ENCODE measurements at regions not wholly inside any gene's neighbourhood (a gene's known extent, or its start where the extent isn't known, plus 50 kb on each side); places are given as distances from the start of the nearest gene placed in this dataset.

DNA sequence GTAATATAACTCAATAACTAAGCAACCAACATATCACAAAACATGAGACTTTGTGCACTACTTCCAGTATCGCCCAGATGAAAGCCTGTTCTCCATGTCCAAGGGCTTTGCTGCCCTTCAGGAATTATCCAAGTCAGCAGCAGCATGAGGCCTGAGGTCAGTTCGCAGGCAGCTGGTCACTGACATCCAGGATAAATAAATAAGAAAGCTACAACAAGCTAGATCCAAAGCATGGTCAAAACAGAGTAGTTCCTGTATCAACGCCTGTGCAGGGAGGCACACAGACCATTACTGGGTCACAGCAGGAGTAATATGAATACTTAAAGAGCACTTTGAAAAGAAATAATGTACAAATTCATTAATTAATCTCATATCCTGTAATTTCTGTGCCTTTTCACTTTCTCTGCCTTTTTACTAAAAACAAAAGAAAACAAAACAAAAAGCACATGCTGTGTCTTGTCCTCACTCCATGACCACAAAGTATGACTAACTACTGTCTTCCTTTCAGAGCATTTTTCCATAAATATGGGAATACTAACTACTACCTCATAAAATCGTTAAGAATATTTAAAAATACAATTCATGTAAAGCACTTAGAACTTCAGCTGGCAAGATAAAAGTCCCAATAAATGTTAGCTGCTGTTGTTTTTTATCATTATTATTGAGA, 374.9 kb upstream of the IRAK1BP1 start:
- ATAC-seq (no peak), DNase-seq (no peak), FAIRE-seq (no peak)
- no peak overlapping the region for H3K27ac ChIP-seq
- no peaks in the 10 kb centered on the region for H3K9me3 ChIP-seq
- no peak overlapping the region for H3K4me3 ChIP-seq
- no peaks in the 10 kb centered on the region for H3K4me1 ChIP-seq
- H3K36me3 ChIP-seq: no peaks in the 10 kb centered on the region
- no peaks in the 10 kb centered on the region for H3K27me3 ChIP-seq
- intact Hi-C loops (cut with DNase I): no loop called here
- 54 to 58% methylated on average over 4 of the region's 4 CpGs for WGBS, 2 donors
- TF ChIP-seq, protein P1, sequence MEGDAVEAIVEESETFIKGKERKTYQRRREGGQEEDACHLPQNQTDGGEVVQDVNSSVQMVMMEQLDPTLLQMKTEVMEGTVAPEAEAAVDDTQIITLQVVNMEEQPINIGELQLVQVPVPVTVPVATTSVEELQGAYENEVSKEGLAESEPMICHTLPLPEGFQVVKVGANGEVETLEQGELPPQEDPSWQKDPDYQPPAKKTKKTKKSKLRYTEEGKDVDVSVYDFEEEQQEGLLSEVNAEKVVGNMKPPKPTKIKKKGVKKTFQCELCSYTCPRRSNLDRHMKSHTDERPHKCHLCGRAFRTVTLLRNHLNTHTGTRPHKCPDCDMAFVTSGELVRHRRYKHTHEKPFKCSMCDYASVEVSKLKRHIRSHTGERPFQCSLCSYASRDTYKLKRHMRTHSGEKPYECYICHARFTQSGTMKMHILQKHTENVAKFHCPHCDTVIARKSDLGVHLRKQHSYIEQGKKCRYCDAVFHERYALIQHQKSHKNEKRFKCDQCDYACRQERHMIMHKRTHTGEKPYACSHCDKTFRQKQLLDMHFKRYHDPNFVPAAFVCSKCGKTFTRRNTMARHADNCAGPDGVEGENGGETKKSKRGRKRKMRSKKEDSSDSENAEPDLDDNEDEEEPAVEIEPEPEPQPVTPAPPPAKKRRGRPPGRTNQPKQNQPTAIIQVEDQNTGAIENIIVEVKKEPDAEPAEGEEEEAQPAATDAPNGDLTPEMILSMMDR (IDR thresholded peaks at IDR 0.05): no peak

DNA sequence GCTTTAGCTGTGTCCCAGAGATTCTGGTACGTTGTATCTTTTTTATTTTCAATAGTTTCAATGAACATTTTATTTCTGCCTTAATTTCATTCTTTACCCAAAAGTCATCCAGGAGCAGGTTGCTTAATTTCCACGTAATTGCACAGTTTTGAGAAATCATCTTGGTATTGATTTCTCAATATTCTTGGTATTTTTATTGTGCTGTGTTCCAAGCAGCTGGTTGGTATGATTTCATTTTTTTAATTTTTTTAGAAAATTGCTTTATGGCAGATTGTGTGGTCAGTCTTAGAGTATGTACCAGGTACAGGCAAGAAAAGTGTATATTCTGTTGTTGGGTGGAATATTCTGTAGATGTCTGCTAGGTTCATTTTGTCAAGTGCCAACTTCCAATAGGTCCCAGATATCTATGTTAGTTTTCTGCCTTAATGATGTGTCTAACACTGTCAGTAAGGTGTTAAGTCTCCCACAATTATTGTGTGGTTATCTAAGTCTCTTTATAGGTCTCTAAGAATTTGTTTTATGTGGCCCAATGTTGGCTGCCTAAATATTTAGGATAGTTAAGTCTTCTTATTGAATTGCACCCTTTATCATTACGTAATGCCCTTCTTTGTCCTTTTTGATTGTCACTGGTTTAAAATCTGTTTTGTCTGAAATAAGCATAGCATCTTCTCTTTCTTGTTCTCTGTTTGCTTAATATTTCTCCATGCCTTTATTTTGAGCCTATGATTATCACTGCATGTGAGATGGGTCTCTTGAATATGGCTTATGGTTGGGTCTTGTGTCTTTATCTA, 366.9 kb upstream of the IRAK1BP1 start:
- intact Hi-C loops (cut with DNase I): no loop called here
- no peak for ATAC-seq
- no peak for DNase-seq
- TF ChIP-seq, protein P1 (IDR thresholded peaks at IDR 0.05): no peak
- no peak overlapping the region for H3K27ac ChIP-seq
- 57 to 61% methylated on average over 3 of the region's 3 CpGs for WGBS, 2 donors
- no peak for FAIRE-seq
- H3K27me3 ChIP-seq: no peaks in the 10 kb centered on the region
- no peaks in the 10 kb centered on the region for H3K36me3 ChIP-seq
- H3K9me3 ChIP-seq: no peaks in the 10 kb centered on the region
- H3K4me1 ChIP-seq: no peaks in the 10 kb centered on the region
- no peak overlapping the region for H3K4me3 ChIP-seq

DNA sequence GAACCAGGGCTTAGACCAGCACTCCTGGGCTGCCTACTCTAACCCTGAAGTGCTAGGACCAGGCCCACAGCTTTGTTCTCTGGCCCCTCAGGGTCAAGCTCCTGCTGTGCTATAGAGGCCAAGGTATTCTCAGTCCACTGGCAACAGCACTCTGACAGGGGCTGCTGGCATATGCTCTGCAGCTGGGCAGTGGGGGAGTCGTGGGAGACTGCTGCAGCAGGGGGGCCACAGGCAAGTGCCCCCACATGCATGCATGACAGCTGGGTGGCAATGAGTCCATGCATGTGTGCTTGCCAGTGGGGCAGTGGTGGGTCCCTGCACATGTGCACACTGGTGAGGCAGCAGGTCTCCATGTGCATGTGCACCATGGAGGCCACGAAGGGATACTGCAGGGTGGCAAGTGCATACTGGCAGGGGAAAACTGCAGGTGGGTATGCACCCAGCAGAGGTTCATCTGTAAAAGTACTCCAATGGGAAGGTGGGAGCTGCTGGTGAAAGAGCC, 364.9 kb upstream of the IRAK1BP1 start:
- peak in 1 of 6 donors; percentile 37 for DNase-seq
- no peak overlapping the region for H3K27ac ChIP-seq
- TF ChIP-seq, protein P1 (IDR thresholded peaks at IDR 0.05): no peak
- H3K36me3 ChIP-seq: no peaks in the 10 kb centered on the region
- no peak for ATAC-seq
- no peaks in the 10 kb centered on the region for H3K4me1 ChIP-seq
- H3K9me3 ChIP-seq: no peaks in the 10 kb centered on the region
- H3K27me3 ChIP-seq: no peaks in the 10 kb centered on the region
- no peak for FAIRE-seq
- intact Hi-C loops (cut with DNase I): no loop called here
- WGBS, 2 donors: 61% methylated on average over 2 of the region's 2 CpGs
- H3K4me3 ChIP-seq: no peak overlapping the region

DNA sequence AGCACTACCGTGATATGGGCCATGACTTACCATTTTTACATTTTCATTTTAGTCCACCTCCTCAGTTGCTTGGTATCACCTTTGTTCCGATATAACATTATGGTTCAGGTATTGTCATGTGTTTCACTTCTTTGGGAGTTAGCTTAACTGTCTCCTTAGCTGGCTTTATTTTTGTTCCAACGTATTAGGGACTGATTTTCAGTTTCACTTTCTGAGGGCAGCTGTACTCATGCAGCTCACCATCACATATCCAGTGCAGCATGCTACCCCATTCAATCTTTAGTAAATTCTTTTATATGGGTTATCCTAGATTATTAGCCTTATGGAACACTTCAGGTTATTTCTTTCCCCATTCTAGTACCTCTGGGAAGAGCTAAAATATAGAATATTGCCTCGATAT, 362.2 kb upstream of the IRAK1BP1 start:
- Histone ChIP-seq H3K27me3 (no peaks in the 10 kb centered on the region), H3K4me1 (no peaks in the 10 kb centered on the region), H3K27ac (no peak overlapping the region), H3K9me3 (no peaks in the 10 kb centered on the region), H3K36me3 (no peaks in the 10 kb centered on the region), H3K4me3 (no peak overlapping the region)
- ATAC-seq (no peak), FAIRE-seq (no peak), DNase-seq (no peak)
- TF ChIP-seq, protein P1 (IDR thresholded peaks at IDR 0.05): no peak
- intact Hi-C loops (cut with DNase I): no loop called here
- WGBS, 2 donors: 73 to 78% methylated on average over 4 of the region's 4 CpGs

DNA sequence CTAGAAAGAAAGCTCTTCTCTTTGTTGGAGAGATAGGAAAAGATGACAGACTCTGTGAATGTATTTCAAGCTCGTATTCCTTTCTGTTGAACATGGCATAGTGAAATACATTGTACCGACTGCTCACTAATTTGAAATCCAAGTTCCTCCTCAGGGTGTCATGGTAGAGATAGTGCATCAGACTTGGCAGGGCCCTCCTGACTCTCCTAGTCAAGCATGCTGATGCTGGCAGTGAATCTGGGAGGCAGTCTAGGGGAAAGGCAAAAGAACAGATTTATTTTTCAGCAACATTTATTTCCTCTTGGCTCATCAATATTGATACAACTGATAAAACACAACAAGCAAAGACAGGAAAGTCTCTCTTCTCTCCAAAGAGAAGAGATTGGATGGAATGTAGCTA, 356.3 kb upstream of the IRAK1BP1 start:
- no peak overlapping the region for H3K4me3 ChIP-seq
- no peaks in the 10 kb centered on the region for H3K36me3 ChIP-seq
- no peaks in the 10 kb centered on the region for H3K4me1 ChIP-seq
- FAIRE-seq (no peak), DNase-seq (no peak), ATAC-seq (no peak)
- H3K27ac ChIP-seq: no peak overlapping the region
- TF ChIP-seq, protein P1 (IDR thresholded peaks at IDR 0.05): no peak
- H3K27me3 ChIP-seq: no peaks in the 10 kb centered on the region
- intact Hi-C loops (cut with DNase I): no loop called here
- 62 to 78% methylated on average over 2 of the region's 2 CpGs for WGBS, 2 donors
- H3K9me3 ChIP-seq: no peaks in the 10 kb centered on the region
